ENCODE measurements at regions not wholly inside any gene's neighbourhood (a gene's known extent, or its start where the extent isn't known, plus 50 kb on each side); places are given as distances from the start of the nearest gene placed in this dataset.

DNA sequence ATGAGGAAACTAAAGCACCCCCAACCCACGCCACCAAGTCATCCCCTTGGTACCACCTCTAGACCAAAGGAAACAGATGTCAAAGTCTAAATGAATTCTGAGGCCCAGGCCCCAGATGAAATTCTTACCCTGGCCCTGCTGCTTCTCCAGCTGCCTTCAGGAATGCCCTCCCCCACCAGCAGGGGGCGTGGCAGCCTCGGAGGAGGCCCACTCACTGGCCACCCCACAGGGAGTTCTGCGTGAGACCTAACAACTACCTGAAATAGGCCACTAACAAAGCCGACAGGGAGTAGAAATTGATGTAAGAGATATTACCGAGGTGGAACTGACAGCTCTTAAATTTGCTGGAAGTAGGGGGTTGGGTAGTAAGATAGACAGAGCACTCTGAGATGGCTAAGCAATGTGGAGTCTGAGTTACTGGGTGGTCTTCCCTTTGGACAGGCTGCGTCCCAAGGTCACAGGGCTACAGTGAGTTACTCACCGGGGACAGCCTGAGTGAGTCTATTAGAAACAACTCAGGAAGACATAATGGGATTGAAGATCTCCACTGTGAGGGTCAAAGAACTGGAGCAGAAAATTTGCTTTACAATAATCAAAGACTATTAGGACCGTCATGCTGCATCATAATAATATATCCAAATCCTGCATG, 240.7 kb downstream of the SHOX2 start:
- Histone ChIP-seq H3K27me3 (ENCODE audit: control insufficient read depth, insufficient read depth, low read length) (no peaks in the 10 kb centered on the region), H3K36me3 (ENCODE audit: control insufficient read depth, insufficient read depth, low read length) (no peaks in the 10 kb centered on the region), H3K4me3 (ENCODE audit: low read depth, low read length) (no peak overlapping the region)
- TF ChIP-seq, protein P1, sequence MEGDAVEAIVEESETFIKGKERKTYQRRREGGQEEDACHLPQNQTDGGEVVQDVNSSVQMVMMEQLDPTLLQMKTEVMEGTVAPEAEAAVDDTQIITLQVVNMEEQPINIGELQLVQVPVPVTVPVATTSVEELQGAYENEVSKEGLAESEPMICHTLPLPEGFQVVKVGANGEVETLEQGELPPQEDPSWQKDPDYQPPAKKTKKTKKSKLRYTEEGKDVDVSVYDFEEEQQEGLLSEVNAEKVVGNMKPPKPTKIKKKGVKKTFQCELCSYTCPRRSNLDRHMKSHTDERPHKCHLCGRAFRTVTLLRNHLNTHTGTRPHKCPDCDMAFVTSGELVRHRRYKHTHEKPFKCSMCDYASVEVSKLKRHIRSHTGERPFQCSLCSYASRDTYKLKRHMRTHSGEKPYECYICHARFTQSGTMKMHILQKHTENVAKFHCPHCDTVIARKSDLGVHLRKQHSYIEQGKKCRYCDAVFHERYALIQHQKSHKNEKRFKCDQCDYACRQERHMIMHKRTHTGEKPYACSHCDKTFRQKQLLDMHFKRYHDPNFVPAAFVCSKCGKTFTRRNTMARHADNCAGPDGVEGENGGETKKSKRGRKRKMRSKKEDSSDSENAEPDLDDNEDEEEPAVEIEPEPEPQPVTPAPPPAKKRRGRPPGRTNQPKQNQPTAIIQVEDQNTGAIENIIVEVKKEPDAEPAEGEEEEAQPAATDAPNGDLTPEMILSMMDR (IDR thresholded peaks at IDR 0.05; ENCODE audit: insufficient read depth, low read length, poor library complexity, severe bottlenecking): peak; percentile 59
- DNase-seq (ENCODE audit: low read depth): no peak

DNA sequence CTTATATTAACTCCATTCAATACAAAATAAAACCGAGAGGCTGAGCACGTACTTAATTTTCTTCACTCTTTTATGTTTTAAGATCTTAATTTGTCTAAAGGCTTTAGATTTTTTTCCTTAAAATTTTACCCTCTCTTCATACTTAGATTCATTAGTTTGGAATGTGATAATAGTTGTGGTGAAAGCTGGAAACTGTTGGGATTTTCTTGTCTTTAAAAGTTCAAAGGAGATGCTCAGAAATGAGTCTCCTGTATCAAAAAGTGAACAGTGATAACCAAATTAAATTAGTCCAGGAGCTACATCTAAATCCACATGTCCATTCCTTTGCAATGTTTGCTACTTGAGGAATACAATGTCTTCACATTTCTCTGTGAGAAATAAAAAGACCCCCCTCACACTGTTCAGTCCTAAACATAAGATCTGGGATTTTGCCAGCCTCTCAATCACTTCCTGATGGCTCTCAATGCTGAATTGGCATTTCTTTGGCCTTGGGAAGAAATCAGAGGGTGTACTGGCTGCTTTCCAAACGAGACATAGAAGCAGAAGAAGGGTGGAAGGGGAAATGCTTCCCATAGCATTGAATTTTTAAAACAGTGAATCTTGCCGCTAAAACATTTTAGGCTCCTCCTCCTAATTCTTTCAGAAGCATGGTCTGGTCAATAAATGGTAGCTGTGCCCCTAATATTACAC, 245.0 kb downstream of the SHOX2 start:
- DNase-seq (ENCODE audit: low read depth): no peak
- TF ChIP-seq, protein P1 (IDR thresholded peaks at IDR 0.05; ENCODE audit: insufficient read depth, low read length, poor library complexity, severe bottlenecking): no peak
- no peak overlapping the region for H3K4me3 ChIP-seq (ENCODE audit: low read depth, low read length)
- H3K27me3 ChIP-seq (ENCODE audit: control insufficient read depth, insufficient read depth, low read length): no peaks in the 10 kb centered on the region
- H3K36me3 ChIP-seq (ENCODE audit: control insufficient read depth, insufficient read depth, low read length): no peaks in the 10 kb centered on the region

DNA sequence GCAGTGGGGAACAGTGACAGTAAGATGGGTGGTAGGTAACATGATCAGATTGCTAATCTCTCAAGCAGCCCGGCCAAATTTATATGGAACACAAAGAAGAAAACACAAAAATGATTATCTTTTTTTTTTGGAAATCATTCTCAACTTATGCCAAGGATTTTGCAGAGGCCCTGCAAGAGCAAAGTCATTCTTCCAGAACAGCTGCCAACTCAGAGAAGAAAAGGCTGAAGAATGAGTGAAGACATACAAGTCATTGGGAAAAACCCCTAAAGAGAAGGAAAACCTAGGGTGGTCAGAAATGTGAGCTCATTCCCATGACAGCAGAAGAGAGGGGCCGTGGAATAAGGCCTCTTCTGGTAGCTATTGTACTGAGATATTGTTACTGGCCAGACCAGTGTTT, 246.7 kb downstream of the SHOX2 start:
- TF ChIP-seq, protein P1 (IDR thresholded peaks at IDR 0.05; ENCODE audit: insufficient read depth, low read length, poor library complexity, severe bottlenecking): no peak
- DNase-seq (ENCODE audit: low read depth): no peak
- no peaks in the 10 kb centered on the region for H3K27me3 ChIP-seq (ENCODE audit: control insufficient read depth, insufficient read depth, low read length)
- no peak overlapping the region for H3K4me3 ChIP-seq (ENCODE audit: low read depth, low read length)
- no peaks in the 10 kb centered on the region for H3K36me3 ChIP-seq (ENCODE audit: control insufficient read depth, insufficient read depth, low read length)

DNA sequence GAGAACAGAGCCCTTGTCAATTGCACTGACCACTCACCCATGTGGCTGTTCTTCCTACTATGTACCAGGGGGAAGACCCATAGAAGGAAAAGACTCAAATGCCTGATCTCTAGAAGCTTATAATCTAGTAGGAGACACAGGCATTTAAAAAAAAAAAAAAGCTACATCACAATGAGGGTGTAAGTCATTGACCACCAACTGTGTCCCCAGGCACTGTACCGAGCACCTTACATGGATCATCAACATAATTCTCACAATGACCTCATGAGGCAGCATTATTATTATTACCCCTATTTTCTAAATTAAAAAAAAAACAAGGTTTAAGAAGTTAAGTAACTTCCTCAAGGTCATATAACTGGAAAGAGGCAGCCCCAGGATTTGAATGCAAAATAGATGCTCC, 247.4 kb downstream of the SHOX2 start:
- no peaks in the 10 kb centered on the region for H3K27me3 ChIP-seq (ENCODE audit: control insufficient read depth, insufficient read depth, low read length)
- H3K4me3 ChIP-seq (ENCODE audit: low read depth, low read length): no peak overlapping the region
- DNase-seq (ENCODE audit: low read depth): no peak
- TF ChIP-seq, protein P1 (IDR thresholded peaks at IDR 0.05; ENCODE audit: insufficient read depth, low read length, poor library complexity, severe bottlenecking): no peak
- H3K36me3 ChIP-seq (ENCODE audit: control insufficient read depth, insufficient read depth, low read length): no peaks in the 10 kb centered on the region

DNA sequence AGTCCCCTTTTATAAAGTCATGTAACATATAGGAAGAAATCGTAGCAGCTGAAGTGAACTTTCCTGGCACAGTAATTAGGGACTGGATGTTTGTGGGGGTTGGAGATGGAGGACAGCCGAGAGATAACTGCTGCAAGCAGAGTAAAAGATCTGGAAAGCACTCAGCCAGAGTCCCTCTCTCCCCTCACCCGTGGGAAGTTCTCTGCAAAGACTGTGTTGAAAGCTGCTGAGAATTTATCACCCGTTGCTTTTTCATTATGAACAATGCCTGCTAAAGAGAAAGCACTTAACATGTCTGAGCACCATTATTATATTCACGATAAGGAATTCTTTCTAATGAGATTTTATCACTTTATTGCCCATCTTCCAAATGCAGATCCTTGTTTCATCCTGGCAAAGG, 248.8 kb downstream of the SHOX2 start:
- no peak overlapping the region for H3K4me3 ChIP-seq (ENCODE audit: low read depth, low read length)
- no peaks in the 10 kb centered on the region for H3K36me3 ChIP-seq (ENCODE audit: control insufficient read depth, insufficient read depth, low read length)
- TF ChIP-seq, protein P1 (IDR thresholded peaks at IDR 0.05; ENCODE audit: insufficient read depth, low read length, poor library complexity, severe bottlenecking): no peak
- H3K27me3 ChIP-seq (ENCODE audit: control insufficient read depth, insufficient read depth, low read length): no peaks in the 10 kb centered on the region
- no peak for DNase-seq (ENCODE audit: low read depth)
